ENCODE measurements at regions not wholly inside any gene's neighbourhood (a gene's known extent, or its start where the extent isn't known, plus 50 kb on each side); places are given as distances from the start of the nearest gene placed in this dataset.

GRCh38 chr2:45134014-45134413 lies 124.8 kb upstream of the SIX2 start:
- TF ChIP-seq, protein P1, sequence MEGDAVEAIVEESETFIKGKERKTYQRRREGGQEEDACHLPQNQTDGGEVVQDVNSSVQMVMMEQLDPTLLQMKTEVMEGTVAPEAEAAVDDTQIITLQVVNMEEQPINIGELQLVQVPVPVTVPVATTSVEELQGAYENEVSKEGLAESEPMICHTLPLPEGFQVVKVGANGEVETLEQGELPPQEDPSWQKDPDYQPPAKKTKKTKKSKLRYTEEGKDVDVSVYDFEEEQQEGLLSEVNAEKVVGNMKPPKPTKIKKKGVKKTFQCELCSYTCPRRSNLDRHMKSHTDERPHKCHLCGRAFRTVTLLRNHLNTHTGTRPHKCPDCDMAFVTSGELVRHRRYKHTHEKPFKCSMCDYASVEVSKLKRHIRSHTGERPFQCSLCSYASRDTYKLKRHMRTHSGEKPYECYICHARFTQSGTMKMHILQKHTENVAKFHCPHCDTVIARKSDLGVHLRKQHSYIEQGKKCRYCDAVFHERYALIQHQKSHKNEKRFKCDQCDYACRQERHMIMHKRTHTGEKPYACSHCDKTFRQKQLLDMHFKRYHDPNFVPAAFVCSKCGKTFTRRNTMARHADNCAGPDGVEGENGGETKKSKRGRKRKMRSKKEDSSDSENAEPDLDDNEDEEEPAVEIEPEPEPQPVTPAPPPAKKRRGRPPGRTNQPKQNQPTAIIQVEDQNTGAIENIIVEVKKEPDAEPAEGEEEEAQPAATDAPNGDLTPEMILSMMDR (IDR thresholded peaks at IDR 0.05): no peak
- no peak for TF ChIP-seq POLR2A (IDR thresholded peaks at IDR 0.05)

Measured in testis (tissue), 2 donors.